Hippocampal formation (tissue), 2 donors: ENCODE measurements at regions not wholly inside any gene's neighbourhood (a gene's known extent, or its start where the extent isn't known, plus 50 kb on each side); places are given as distances from the start of the nearest gene placed in this dataset.

Experiments
- DNase-seq, 2 donors: peaks; one replicate each; lab custom pipeline; 2025; lab: John Stamatoyannopoulos, UW

DNA sequence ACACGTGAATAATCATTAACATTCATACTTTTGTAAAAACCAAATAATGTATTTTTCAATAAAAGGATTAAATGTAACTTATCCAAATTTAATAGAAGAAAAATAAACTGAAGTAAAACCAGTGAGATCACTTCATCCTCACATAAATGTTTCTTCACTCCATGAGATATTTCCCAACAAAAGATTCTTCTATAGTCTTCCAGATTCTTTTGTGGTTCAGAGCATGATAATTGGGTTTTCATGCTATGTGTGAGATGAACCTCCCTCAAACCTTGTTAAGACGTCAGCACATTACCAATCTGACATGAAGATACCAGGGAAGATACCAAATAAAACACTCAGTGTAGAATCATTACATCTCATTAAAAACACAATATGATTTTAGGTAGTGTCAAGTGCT, 62.9 kb upstream of the OXGR1 start:
- no peak for DNase-seq

DNA sequence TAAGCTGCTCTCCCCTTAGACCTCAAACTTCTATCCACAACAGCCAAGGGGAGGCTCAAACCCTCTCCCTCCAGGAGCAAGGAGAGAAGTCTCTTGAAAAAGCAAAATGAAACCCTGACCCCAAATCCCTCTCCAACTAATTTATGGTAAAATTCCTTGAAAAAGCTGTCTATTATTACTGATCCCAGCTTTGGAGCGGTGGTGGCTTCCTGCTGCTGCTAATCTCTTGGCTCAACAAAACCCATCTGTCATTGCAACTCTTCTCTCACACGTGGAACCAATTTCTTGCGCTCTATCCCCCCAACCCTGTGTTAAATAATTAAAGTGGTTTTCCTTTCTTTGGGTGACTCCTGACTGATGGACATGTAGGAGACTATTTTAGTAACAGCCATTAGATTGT, 64.1 kb upstream of the OXGR1 start:
- no peak for DNase-seq

DNA sequence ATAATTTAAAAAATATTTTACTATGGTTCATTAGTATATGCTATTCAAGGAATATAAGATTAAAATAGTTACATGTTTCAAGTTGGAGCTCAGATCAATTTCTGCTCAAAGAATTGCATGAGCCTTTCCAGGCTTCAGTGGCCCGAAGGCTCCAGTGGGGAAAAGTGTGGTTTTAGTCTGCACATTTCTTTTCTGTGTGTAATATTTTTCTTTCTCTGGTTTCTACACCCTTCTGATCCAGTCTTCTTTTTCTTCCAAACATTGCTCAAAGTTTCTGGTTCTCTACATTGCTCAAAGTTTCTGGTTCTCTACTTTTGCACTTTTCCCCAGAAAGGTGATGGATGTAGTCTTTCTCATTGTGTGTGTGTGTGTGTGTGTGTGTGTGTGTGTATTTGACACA, 64.7 kb upstream of the OXGR1 start:
- DNase-seq: no peak

DNA sequence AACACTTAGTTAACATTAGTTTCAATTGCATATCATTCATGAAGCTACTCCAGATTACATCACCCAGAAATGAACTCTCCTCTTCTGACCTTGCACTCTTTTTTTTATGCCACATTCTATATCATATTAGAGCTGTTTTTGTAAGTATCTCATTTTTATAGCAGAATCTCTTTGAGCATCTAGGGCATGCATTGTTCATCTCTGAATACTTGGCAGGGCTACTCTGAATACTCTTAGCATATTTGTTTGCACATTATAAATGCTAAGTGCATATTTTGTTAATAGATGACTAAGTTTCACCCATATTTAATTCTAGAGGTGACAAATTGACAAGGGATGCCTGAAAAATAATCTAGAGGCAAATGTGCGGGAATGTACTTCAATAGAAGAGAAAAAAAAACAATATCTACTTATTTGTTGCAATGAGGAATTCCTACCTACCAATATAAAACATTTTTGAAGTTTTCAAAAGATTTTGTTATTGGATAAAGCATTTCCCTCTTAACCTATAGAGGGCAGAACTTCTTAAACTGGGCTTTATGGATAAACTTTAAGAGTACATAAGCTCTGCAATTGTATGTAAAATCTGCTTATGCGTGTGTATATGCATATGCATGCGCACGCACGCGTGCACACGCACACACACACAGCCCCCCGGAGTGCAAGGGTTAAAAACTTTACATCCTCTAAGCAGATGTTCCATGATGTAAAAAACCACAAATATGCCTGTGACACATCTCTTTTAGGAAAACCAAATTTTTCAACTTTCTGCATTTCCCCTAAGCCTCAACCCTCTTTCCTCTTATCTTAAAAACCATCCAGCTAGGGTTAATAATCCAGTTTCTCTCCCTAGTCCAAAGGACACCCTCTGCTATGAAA, 73.0 kb upstream of the OXGR1 start:
- DNase-seq: no peak

DNA sequence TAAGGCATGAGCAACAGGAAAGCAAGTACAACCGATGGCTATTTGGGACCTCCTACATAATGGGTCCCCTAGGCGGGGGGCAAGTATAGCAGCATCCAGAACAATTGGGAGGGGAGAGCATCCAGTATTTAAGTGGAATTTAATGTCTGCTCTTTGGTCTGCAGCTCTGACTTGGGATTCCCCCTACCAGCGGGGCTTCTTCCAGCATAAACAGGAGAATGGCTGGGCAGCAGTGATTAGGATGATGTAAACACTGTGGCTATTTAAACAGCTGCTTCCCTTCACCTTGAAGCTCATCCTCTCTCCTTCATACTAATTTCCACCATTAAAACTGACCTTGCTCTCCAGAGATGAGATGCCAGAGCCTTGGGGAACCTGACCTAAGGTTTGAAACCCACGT, 73.9 kb upstream of the OXGR1 start:
- DNase-seq: no peak

DNA sequence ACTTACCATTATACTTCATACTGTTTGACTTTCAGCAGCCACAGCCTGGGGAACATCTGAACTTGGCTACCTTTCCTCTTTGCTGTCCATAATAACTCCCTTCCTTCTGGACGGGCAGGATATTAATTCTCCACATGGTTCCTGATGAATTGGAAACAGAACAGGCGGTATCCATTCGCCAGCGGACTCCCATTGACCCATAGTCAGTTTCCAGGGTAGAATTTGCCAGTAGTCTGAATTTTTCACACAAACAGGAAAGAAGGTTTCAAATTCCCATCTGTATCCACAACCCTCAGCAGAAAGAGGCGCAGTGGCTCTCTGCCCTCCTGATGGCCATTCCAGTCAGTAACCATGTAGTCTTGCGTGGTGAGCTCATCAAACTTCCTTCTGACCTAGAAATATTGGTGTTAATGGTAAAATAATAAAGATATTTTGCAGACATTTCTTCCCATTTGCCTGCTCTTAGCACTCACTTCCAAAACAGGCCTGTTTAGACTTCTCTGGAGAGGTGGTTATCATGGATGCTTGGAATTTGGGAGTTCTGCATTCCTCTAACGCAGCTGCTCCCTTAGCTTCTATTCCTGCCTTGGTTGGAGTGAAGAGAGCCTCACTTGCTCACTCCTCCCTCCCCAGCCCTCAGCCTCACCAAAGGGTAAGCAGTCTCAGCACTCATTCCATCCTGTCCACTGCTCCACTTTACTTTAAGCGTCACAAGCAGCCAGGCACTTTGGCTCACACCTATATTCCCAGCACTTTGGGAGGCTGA, 75.0 kb upstream of the OXGR1 start:
- no peak for DNase-seq

DNA sequence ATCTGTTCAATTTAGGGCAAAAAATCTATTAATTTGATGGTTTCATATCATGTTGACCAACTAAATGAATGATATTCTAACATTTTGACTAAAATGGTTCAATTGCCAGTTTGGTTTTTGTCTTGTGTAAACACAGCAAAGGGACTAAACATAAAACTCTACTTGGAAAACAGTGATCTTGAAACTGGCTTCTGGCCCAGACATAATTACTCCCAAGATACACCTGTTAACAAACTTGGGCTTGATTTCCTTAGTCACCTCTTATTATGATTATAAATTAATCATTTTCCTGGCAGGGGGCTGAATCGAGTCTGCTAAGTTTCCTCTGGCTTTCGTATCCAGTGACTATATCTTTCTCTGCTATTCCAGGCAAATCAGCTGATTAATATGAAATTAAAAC, 78.0 kb upstream of the OXGR1 start:
- no peak for DNase-seq

DNA sequence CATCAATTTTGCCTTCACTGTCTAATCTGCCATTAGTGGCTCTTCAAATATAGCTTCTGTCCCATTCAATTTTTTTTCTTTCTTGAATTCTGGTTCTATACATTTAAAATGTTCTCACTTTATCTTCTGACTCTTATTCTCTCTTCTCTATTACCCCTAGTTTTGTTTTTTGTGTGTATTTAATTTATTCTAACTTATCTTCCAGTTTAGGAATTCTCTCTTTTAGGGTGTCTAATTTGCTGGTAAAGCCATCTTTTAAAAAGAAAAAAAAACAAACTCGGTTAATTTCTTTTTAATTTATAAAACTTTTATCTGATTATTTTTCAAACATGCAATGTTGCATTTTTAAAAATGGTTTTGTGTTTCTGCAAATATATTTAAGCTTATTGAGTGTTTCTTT, 80.3 kb upstream of the OXGR1 start:
- no peak for DNase-seq

DNA sequence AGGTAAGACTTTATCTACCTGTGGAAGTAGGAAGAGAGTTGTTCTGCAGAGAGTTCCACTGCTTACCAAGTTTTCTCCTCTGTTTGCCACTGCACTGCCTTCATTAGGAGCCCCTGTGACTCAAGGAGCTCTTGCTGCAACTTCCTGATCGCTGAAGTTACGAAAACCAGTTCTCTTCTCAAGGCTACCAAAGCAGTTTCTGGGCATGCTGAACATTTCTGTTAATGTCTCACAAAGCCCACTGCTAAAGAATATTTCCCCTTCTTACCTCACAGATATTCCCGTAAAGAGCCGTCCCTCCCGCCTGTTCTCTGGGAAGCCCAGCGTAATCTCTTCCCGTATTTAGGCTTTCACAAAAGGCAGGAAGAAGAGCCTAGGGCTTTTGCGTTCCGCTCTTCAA, 82.6 kb upstream of the OXGR1 start:
- DNase-seq: no peak

DNA sequence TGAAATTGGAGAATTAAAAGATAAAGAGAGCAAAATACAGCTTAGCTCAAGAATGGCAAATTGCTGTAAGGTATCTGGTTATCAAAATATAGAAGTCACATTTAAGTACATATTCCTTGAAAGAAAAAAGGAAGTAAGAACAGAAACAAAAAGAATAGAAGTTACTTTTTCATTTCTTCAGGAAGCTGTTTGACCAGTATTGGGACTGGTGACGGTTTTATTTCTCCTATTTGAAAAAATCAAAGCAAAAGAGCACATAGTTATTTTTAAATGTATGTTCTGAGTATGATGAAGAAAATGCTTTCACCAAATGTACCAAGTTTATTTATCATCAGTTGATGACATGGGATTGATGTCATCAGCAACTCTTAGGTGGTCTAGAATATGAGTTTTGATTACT, 83.1 kb upstream of the OXGR1 start:
- DNase-seq: no peak

DNA sequence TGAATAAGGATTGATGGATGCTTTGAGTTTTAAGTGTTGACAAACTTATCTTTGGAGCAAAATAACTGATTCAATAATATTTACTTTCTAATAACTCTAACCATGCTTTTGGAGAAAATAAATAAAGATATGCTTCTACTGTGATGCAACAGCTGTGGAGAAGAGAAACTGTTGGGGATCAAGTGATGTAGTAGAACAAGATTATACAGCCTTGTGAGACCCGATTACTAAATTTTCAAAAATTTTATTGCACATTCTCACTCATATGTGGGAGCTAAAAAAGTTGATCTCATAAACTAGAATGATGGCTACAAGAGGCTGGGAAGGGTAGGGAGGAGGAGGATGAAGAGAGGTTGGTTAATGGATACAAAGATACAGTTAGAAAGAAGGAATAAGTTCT, 85.5 kb upstream of the OXGR1 start:
- no peak for DNase-seq

DNA sequence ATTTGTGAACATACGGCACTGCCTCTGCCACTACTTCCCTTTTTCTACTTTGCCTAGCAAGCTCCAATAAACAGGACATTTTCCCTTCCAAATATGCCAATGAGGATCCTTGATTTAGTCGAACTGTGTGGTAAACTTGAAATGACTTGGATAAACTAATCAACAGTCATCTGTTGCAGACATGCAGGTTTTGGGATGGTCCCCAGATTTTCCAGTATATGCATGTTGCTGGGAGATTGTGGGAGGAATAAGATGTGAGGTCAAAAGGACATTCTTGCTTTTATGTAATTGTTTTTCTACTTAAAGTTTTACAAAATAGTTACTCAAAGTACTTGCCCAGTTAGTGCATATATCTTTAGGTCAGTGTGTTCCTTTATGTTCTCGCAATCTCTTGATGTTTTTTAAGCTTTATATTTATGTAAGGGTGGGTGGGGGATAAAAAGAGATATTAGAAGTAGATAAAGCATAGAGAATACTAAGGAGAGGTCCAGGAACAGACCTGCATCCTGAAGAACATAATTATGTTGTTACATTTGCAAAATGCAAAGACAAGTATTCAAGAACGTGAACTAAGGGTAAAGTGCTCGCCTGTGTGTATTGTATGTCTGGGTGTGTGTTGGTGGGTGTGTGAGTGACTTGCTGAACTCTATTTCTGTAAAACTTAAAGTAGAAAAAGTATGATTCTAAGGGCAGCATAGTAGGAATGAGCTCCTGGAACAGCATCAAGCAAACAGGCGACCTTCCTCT, 88.4 kb upstream of the OXGR1 start:
- no peak for DNase-seq

DNA sequence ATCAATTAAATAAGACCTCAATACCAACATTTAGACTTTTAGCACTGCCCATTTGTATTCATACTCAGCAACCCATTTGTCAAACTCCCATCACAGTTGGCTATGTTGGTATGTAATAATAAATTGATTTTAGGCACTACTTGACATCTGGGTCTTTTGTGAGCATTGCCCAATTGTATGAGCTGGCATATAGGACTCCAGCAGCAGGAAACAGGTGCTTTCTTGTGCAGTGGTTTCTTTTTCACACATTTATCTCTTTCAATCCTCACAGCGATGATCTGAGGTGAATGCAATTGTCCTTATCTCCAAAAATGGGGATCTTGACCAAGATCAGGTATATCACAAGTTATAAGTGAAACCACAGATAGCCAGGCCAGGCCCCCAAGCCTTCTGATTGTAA, 96.9 kb upstream of the OXGR1 start:
- DNase-seq: no peak

DNA sequence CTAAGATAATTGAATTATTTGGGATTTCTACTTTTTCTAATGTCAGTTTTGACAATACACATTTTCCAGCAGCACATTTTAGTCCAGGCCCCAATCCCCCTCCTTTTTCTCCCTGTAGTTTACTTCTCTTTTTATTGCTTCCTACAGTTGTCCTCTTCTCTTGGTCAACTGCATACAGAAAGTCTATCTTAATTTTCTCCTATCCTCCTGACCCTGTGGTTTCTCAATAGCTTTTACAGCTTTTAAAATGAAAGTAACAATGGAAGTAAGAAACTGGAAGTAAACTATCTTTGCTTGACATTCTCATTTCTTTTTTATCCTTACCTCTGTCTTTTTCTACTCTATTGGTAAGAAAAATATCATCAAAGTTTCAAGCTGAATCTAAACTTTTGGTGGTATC, 106.5 kb upstream of the OXGR1 start:
- DNase-seq: no peak

DNA sequence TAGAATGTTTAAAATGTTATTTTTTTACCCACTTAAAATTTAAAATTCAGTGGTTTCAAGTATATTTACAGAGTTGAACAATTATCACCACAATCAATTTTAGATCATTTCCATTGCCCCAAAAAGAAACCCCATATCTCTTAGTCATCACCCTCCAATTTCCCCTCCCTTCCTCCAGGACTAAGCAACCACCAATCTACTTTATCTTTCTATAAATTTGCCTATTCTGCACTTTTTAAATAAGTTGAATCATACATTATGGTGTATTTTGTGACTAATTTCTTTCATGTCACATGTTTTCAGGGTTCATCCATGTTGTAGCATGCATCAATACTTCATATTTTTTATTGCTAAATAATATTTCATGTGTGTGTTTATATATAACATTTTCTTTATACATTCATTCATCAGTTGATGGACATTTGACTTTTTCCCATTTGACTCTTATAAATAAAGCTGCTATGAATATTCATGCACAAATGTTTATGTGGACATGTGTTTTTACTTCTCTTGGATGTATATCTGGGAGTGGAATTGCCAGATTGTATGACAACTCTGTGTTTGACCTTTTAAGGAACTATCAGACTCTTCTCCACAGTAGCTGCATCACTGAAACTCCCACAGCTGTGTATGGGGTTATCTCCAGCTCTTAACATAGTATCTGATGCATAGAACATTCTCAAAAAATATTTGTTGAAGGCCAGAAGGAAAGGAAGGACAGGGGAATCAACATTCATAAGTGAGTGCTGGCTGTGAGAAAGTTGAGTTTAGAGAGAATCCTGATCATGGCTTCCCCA, 107.8 kb upstream of the OXGR1 start:
- no peak for DNase-seq

DNA sequence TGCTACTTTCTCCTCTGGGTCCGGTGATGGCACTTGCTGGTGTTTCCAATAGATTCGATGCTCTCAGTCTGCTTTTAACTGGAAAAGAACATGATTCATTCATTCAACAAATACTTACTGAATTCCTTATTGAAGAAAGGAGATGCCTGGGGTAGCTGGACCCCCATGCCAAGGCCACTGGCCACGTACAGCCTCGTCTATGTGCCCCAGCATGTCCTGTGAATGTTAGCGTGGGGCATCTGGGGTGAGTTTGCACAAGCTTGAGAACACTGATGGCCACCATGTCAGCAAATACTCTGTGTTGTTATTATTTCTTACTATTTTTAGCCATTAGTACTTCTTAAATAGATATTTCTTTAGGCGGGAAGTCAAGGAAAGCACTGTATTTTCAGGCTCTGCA, 112.0 kb upstream of the OXGR1 start:
- no peak for DNase-seq

DNA sequence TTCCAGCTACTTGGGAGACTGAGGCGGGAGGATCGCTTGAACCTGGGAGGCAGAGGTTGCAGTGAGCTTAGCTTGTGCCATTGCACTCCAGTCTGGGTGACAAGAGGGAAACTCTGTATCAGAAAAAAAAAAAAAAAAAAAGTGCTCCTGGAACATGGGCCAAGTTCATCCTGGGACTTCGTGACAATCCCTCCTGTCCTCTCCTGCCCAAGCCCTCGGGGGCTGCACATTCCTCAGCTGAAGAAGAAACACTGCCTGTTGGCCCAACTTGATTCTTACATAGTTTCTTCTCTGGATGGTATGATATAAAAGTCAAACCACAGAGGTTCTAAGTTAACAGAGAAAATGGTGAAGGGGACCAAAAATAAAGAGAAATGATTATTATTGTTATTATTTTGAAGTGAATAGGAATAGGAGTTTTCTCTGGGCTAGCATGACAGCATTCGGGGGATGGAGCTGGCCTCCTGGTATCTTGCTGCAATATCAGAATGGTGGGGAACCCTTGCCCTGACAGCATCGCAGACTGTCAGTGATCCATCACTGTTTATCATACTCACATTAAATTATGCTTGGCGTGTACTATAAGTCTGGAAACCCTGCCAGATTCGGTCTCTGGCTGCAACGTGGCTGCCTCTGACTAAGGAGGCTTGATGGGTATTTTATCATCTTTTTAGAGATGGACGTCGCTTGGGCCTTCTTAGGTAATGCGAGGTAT, 113.7 kb upstream of the OXGR1 start:
- no peak for DNase-seq

DNA sequence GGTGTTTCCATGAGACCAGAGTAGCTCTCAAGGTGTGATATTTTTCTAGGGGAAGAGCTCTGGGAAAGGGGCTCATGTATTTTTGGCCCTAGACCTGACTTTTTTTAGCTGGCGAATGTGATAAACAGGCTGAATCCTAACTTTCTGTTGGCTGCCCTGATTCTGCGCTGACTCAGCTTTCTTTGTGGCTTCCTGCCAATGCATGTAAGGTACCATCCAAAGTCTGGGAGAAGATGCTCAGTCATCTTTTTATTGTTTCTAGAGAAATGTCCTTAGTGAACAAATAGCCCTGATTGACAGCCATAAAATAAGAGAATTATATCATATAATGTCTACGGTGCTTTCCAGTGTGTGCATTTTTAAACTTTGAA, 113.6 kb upstream of the MBNL2 start:
- no peak for DNase-seq

DNA sequence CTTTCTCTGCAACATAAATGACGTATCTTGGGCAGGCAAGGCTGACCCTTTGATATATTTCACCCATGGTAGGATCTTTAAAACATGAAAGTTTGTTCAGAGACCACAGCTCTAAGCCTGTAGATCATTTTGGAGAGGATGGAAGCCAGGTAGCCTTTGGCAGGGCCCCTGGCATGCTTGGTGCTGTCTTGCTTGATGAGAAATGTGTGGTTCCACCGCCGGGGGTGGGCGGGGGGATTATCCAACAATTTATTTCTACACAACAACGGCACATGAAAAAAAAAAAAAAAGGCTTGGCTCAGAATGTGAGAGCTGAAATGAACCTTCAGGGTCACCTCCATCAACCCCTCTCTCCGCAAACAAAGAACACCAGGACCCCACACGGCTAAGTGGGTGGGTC, 112.9 kb upstream of the MBNL2 start:
- DNase-seq: no peak

DNA sequence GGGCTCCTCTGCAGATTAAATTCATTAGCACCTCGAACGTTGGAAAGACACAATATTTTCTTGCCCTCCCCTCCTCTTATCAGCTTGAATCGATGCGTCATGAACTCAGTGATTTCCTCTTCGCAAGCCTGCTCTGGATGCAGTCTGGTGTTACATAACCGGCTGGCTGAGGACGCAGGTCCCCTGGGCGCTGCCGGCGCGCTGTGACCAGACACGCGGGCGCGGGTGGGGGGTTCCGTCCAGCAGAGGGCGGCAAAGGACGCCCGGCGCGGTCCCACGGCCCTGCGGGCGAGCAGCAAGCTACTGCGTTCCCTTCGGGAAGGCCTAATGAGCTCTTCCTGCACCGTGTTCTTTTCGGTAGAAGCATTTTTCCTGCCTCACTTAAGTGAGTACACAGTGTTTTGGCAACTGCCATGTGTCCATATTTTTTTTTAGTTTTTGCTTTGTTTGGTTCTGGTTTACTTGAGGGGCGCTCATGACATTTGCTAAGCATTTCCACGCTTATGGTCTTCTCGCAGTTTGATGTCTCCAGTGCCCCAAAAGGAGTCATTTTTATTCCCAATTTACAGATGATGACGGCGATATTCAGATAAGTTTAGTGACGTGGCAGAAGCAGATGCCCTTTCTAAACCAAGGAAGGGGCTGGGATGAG, 112.2 kb upstream of the MBNL2 start:
- peak; percentile 86 to 87 for DNase-seq

DNA sequence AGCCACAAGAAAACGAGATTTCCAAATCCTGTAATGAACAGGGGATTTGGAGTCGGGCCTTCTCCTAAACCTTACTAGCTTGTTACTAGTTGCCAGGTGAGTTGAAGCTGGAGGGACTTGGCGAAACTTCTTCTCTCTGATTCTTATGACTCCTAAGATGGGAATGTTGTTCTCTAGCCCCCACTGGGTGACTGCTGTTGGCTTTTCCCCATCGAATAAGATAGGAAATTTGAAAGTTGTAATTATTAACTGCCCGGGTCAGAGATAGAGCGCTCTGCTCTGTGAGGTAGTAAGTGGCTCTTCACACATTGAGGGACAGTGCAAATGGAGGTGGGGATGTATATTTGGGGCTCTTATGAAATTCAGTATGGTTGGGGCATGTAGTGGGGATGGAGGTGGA, 111.2 kb upstream of the MBNL2 start:
- DNase-seq: no peak
